Erythroblast (primary cell): ENCODE measurements at regions not wholly inside any gene's neighbourhood (a gene's known extent, or its start where the extent isn't known, plus 50 kb on each side); places are given as distances from the start of the nearest gene placed in this dataset.

Experiments used
- GATA1 ChIP-seq: IDR thresholded peaks from 2 replicates; pipeline ENCODE4 v1.6.1; 2011; ENCODE audit warnings: low read depth, mild to moderate bottlenecking, control low read depth, low read length, moderate library complexity
- POLR2A ChIP-seq: IDR thresholded peaks from 2 replicates; pipeline ENCODE4 v1.6.1; 2011; ENCODE audit warnings: mild to moderate bottlenecking, low read length

- TF ChIP-seq POLR2A (no peak), GATA1 (no peak)
These were observed 109.5 kb upstream of the PMEPA1 start for GRCh38 chr20:57819291-57819690.
